Heart left ventricle (tissue), 13 donors: ENCODE measurements at regions not wholly inside any gene's neighbourhood (a gene's known extent, or its start where the extent isn't known, plus 50 kb on each side); places are given as distances from the start of the nearest gene placed in this dataset.

ENCODE experiments used
- CTCF ChIP-seq, 12 donors: fragments of 200-600 bp; sonication (generic) in 4 of 12; IDR thresholded peaks; one replicate each; pipeline versions ENCODE4 v1.5.0 to v1.8.0; 2018 to 2022; ENCODE audit warnings: antibody characterized with exemption in 12 of 12, mild to moderate bottlenecking in 5 of 12
- POLR2A ChIP-seq, 2 donors: fragments of 450-650 bp; IDR thresholded peaks; one replicate each; pipeline ENCODE4 v1.6.1; 2017; ENCODE audit warnings: antibody characterized with exemption in 2 of 2, mild to moderate bottlenecking in 2 of 2, moderate library complexity in 2 of 2
- donor health status: ischemic (EF 13 %, LVEDD 7.1; RV severe dilation, severe dysfunction).
- donor health status: DM: no; HTN: yes; CAD: no.
- donor health status: DM: no; HTN: no; CAD: no.
- donor health status: ischemic (EF 25% LVEDD 6.9; RV normal size, moderate dysfunction).
- donor health status: ischemic (EF 25% LVEDD 5.7; RV mildly dilated, moderate dysfunction).
- donor health status: ischemic (EF 35%, LVEDD 5.7; RV mildly dilated, moderate dysfunction).
- donor health status: nonischemic (EF 11% LVEDD 7.7; RV severe dilation, severe dysfunction).
- donor health status: DM: yes; HTN: yes; CAD: no.
- donor health status: PGD.
- donor health status: ischemic (EF 29% LVEDD 5.4; RV normal size, mild dysfunction).
- donor health status: nonischemic (EF 23%, LVEDD 6.1; RV moderate dilation, normal function).

GRCh38 chr7:10770176-10770575 lies 203.5 kb upstream of the PHF14 start:
- no peak for TF ChIP-seq POLR2A (IDR thresholded peaks at IDR 0.05)
- no peak for TF ChIP-seq CTCF (IDR thresholded peaks at IDR 0.05)
